ENCODE measurements at regions not wholly inside any gene's neighbourhood (a gene's known extent, or its start where the extent isn't known, plus 50 kb on each side); places are given as distances from the start of the nearest gene placed in this dataset.

DNA sequence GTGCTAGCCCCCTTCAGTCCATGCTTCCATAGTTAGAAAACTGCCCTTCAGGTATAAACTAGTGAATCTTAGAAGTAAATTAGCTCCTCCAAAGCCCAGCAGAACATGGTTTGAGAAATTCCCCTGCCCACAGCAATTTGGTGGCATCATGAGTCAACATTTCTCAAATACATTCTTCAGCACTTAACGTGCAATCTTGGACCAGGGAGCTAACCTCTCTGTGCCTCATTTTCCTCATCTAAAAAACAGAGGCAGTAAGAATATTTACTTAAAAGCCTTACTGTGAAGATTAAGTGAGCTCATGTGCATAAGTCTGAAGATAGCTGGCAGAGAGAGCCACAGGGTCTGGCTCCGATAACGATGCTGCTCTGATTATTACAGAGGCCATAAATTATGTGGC lies 800.7 kb upstream of the AMELY start:
- Histone ChIP-seq H3K9me3 (ENCODE audit: low read length) (no peaks in the 10 kb centered on the region), H4K20me1 (ENCODE audit: insufficient read depth, low read length) (no peaks in the 10 kb centered on the region; the same call in 1 of the 2 replicates), H3K4me1 (ENCODE audit: insufficient read depth, low read length, poor library complexity, severe bottlenecking) (no peaks in the 10 kb centered on the region), H3K79me2 (ENCODE audit: insufficient read depth, low read depth, low read length) (no peaks in the 10 kb centered on the region), H3K4me2 (ENCODE audit: low read length) (no peak overlapping the region), H3K27ac (ENCODE audit: low read depth, low read length, poor library complexity, severe bottlenecking) (no peak overlapping the region), H3K9me2 (ENCODE audit: insufficient read depth, low read length) (no peaks in the 10 kb centered on the region), H3K4me3 (ENCODE audit: low read depth, low read length, poor library complexity, severe bottlenecking) (no peak overlapping the region), H3K36me3 (ENCODE audit: insufficient read depth, low read length) (no peaks in the 10 kb centered on the region), H2AFZ (ENCODE audit: low read length) (no peak overlapping the region)
- ChIA-PET POLR2A (no interaction called here), CTCF (ENCODE audit: unreplicated experiment) (no interaction called here)
- DNase-seq (ENCODE audit: low spot score): no peak
- intact Hi-C loops (cut with micrococcal nuclease; ENCODE audit: unreplicated experiment): loop anchor here (5.0 kb wide), 1 partner anchor 40 kb away; no protein-coding TSS in a partner anchor
- no peak for TF ChIP-seq EZH2phosphoT487 (IDR thresholded peaks at IDR 0.05; ENCODE audit: borderline replicate concordance, low read depth, low read length)
- TF ChIP-seq, protein P1, sequence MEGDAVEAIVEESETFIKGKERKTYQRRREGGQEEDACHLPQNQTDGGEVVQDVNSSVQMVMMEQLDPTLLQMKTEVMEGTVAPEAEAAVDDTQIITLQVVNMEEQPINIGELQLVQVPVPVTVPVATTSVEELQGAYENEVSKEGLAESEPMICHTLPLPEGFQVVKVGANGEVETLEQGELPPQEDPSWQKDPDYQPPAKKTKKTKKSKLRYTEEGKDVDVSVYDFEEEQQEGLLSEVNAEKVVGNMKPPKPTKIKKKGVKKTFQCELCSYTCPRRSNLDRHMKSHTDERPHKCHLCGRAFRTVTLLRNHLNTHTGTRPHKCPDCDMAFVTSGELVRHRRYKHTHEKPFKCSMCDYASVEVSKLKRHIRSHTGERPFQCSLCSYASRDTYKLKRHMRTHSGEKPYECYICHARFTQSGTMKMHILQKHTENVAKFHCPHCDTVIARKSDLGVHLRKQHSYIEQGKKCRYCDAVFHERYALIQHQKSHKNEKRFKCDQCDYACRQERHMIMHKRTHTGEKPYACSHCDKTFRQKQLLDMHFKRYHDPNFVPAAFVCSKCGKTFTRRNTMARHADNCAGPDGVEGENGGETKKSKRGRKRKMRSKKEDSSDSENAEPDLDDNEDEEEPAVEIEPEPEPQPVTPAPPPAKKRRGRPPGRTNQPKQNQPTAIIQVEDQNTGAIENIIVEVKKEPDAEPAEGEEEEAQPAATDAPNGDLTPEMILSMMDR (conservative IDR thresholded peaks at IDR 0.05; ENCODE audit: low read length): no peak
- no TSS peak for BruUV-seq (replicated peaks)

DNA sequence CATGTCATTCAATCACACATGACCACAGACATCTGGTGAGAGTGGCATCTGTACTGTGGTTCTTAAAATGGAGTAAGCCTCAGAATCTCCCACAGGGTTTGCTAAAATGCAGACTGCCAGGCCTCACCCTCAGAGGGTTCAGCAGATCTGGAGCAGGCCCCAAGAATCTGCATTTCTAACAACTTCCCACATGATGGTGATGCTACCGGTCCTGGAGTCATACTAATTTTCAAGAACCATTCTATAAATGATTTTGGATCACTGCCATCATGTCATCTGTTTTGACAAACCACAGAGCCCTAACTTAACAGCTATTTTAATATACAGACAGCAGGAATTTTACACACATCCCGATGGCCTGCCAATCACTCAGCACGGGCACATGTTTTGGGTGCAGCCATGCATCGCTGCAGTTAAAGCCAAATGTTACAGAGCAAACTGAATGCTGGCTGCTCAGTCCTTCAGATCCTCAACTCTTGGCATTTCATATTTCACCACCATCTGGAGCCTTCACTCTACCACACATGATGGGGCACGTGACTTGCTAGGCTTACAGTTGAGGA lies 792.1 kb upstream of the AMELY start:
- TF ChIP-seq, protein P1 (conservative IDR thresholded peaks at IDR 0.05; ENCODE audit: low read length): no peak
- TF ChIP-seq EZH2phosphoT487 (IDR thresholded peaks at IDR 0.05; ENCODE audit: borderline replicate concordance, low read depth, low read length): no peak
- no peaks in the 10 kb centered on the region for H3K9me2 ChIP-seq (ENCODE audit: insufficient read depth, low read length)
- intact Hi-C loops (cut with micrococcal nuclease; ENCODE audit: unreplicated experiment): no loop called here
- no peak overlapping the region for H3K4me3 ChIP-seq (ENCODE audit: low read depth, low read length, poor library complexity, severe bottlenecking)
- H3K4me2 ChIP-seq (ENCODE audit: low read length): no peak overlapping the region
- H3K9me3 ChIP-seq (ENCODE audit: low read length): no peaks in the 10 kb centered on the region
- H3K4me1 ChIP-seq (ENCODE audit: insufficient read depth, low read length, poor library complexity, severe bottlenecking): no peaks in the 10 kb centered on the region
- H3K27ac ChIP-seq (ENCODE audit: low read depth, low read length, poor library complexity, severe bottlenecking): no peak overlapping the region
- POLR2A ChIA-PET: no interaction called here
- no TSS peak for BruUV-seq (replicated peaks)
- no peak overlapping the region for H2AFZ ChIP-seq (ENCODE audit: low read length)
- CTCF ChIA-PET (ENCODE audit: unreplicated experiment): no interaction called here
- no peaks in the 10 kb centered on the region for H3K79me2 ChIP-seq (ENCODE audit: insufficient read depth, low read depth, low read length)
- H4K20me1 ChIP-seq (ENCODE audit: insufficient read depth, low read length): no peaks in the 10 kb centered on the region
- no peaks in the 10 kb centered on the region for H3K36me3 ChIP-seq (ENCODE audit: insufficient read depth, low read length)
- no peak for DNase-seq (ENCODE audit: low spot score)

DNA sequence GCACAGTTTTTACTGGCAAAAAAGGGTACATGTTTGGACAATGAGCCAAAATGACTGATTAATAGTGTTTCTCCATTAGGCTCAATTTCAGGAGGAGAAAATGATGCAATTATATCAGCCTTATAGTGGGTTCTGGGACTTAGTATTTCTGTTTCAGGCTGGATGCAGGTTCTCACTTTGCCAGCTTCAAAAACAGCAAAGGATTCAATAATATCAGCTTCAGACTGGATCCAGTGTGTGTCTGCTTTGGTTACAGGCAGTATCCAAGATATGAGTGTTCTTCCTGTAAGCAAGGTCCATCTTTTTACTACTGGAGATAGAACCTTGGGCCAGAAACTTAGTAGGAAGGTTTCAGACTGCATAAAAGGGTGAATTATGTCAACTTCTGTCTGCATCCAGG lies 790.9 kb upstream of the AMELY start:
- H3K36me3 ChIP-seq (ENCODE audit: insufficient read depth, low read length): no peaks in the 10 kb centered on the region
- ChIA-PET POLR2A (no interaction called here), CTCF (ENCODE audit: unreplicated experiment) (no interaction called here)
- H3K4me2 ChIP-seq (ENCODE audit: low read length): no peak overlapping the region
- no peaks in the 10 kb centered on the region for H4K20me1 ChIP-seq (ENCODE audit: insufficient read depth, low read length)
- intact Hi-C loops (cut with micrococcal nuclease; ENCODE audit: unreplicated experiment): no loop called here
- H3K9me3 ChIP-seq (ENCODE audit: low read length): no peaks in the 10 kb centered on the region
- H3K9me2 ChIP-seq (ENCODE audit: insufficient read depth, low read length): no peaks in the 10 kb centered on the region
- no peak for DNase-seq (ENCODE audit: low spot score)
- H3K4me3 ChIP-seq (ENCODE audit: low read depth, low read length, poor library complexity, severe bottlenecking): no peak overlapping the region
- no peaks in the 10 kb centered on the region for H3K4me1 ChIP-seq (ENCODE audit: insufficient read depth, low read length, poor library complexity, severe bottlenecking)
- H3K27ac ChIP-seq (ENCODE audit: low read depth, low read length, poor library complexity, severe bottlenecking): no peak overlapping the region
- BruUV-seq (replicated peaks): no TSS peak
- TF ChIP-seq EZH2phosphoT487 (IDR thresholded peaks at IDR 0.05; ENCODE audit: borderline replicate concordance, low read depth, low read length): no peak
- TF ChIP-seq, protein P1 (conservative IDR thresholded peaks at IDR 0.05; ENCODE audit: low read length): no peak
- H3K79me2 ChIP-seq (ENCODE audit: insufficient read depth, low read depth, low read length): no peaks in the 10 kb centered on the region
- H2AFZ ChIP-seq (ENCODE audit: low read length): no peak overlapping the region

All from OCI-LY7 (cell line).